Upper lobe of left lung (tissue), 6 donors: ENCODE measurements at regions not wholly inside any gene's neighbourhood (a gene's known extent, or its start where the extent isn't known, plus 50 kb on each side); places are given as distances from the start of the nearest gene placed in this dataset.

Experiments used
- ATAC-seq, 2 donors: fragments of 200-7000 bp; cut with Tn5 transposase; one replicate each; pipeline ENCODE4 v1.9.1; 2022; ENCODE audit warnings: mild to moderate bottlenecking in 2 of 2, moderate library complexity in 2 of 2; ENCODE audit not compliant: low FRiP score in 2 of 2
- DNase-seq, 2 donors: peaks; one replicate each; pipeline ENCODE4 v3.0.0-alpha.2; 2019 to 2020
- H3K27ac ChIP-seq, 4 donors: fragments of 200-600 bp; sonication (generic); one replicate each; pipeline ENCODE4 v1.5.1; 2016 to 2019
- H3K27me3 ChIP-seq, 4 donors: fragments of 200-600 bp; sonication (generic); one replicate each; pipeline ENCODE4 v1.5.1; 2017 to 2019
- H3K36me3 ChIP-seq, 4 donors: fragments of 200-600 bp; sonication (generic); one replicate each; pipeline ENCODE4 v1.5.1; 2016 to 2019
- H3K4me1 ChIP-seq, 4 donors: fragments of 200-600 bp; sonication (generic); one replicate each; pipeline ENCODE4 v1.5.1; 2018 to 2019
- H3K4me3 ChIP-seq, 4 donors: fragments of 200-600 bp; sonication (generic); one replicate each; pipeline ENCODE4 v1.5.1; 2017 to 2019; ENCODE audit warnings: mild to moderate bottlenecking in 2 of 4, moderate library complexity in 1 of 4
- H3K9me3 ChIP-seq, 4 donors: fragments of 200-600 bp; sonication (generic); one replicate each; pipeline ENCODE4 v1.5.1; 2018 to 2019
- EP300 ChIP-seq, 4 donors: sonication (generic); formaldehyde crosslinking; IDR thresholded peaks; one replicate each; pipeline ENCODE4 v1.5.1; 2017; ENCODE audit warnings: antibody characterized with exemption in 4 of 4, control low read depth in 2 of 4
- POLR2A ChIP-seq, 4 donors: fragments of 450-650 bp; IDR thresholded peaks; one replicate each; pipeline ENCODE4 v1.5.1; 2016 to 2017; ENCODE audit warnings: antibody characterized with exemption in 4 of 4, mild to moderate bottlenecking in 2 of 4
- POLR2AphosphoS5 ChIP-seq, 2 donors: sonication (generic); formaldehyde crosslinking; IDR thresholded peaks; one replicate each; pipeline ENCODE4 v1.5.1; 2017; ENCODE audit warnings: antibody characterized with exemption in 2 of 2
- WGBS, 2 donors: methylation state at CpG; one replicate each; pipeline ENCODE4 v1.1.5; 2017 to 2018; 5-methylcytosine and 5-hydroxymethylcytosine counted together
- TF ChIP-seq, protein P1 (sequence below), 6 experiments: fragments of 450-650 bp in 4 of 6; fragments of 200-600 bp in 2 of 6; sonication (generic) in 2 of 6; IDR thresholded peaks; one replicate each; pipeline ENCODE4 v1.5.1; 2016 to 2019; ENCODE audit warnings: antibody characterized with exemption in 6 of 6
- donor health status: DM: no; HTN: no; CAD: no; lungs with moderate emphysema.
- donor health status: DM: no; HTN: yes; CAD: no; lungs with severe emphysema.

DNA sequence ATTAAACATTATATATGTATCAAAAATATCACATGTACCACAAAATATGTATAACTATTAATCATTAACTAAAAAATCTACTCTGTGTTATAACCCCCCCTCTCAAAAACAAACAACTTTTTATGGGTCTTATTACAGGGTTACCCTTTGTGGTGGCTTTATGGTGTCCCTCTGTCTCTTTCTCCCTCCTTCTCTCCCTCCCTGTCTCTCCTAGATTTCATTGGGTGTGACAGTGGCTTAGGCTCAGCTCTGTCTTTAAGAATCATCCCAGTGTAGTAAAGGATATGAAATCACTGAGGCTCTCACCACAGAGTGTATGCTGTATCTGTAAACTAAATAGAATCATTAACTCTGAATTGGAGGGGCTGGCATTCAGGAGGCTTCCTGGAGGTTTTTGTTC, 93.7 kb downstream of the TDRD15 start:
- ATAC-seq (no peak), DNase-seq (no peak)
- Histone ChIP-seq H3K27ac (no peak overlapping the region), H3K4me3 (no peak overlapping the region), H3K4me1 (peaks cover 0 to 6% (median 0%) of the 10 kb centered on the region in 4 donors), H3K9me3 (no peaks in the 10 kb centered on the region), H3K27me3 (no peaks in the 10 kb centered on the region), H3K36me3 (no peaks in the 10 kb centered on the region)
- TF ChIP-seq, protein P1, sequence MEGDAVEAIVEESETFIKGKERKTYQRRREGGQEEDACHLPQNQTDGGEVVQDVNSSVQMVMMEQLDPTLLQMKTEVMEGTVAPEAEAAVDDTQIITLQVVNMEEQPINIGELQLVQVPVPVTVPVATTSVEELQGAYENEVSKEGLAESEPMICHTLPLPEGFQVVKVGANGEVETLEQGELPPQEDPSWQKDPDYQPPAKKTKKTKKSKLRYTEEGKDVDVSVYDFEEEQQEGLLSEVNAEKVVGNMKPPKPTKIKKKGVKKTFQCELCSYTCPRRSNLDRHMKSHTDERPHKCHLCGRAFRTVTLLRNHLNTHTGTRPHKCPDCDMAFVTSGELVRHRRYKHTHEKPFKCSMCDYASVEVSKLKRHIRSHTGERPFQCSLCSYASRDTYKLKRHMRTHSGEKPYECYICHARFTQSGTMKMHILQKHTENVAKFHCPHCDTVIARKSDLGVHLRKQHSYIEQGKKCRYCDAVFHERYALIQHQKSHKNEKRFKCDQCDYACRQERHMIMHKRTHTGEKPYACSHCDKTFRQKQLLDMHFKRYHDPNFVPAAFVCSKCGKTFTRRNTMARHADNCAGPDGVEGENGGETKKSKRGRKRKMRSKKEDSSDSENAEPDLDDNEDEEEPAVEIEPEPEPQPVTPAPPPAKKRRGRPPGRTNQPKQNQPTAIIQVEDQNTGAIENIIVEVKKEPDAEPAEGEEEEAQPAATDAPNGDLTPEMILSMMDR (IDR thresholded peaks at IDR 0.05), result no peak
- TF ChIP-seq EP300 (IDR thresholded peaks at IDR 0.05) (no peak), POLR2A (IDR thresholded peaks at IDR 0.05) (no peak), POLR2AphosphoS5 (IDR thresholded peaks at IDR 0.05) (no peak)

DNA sequence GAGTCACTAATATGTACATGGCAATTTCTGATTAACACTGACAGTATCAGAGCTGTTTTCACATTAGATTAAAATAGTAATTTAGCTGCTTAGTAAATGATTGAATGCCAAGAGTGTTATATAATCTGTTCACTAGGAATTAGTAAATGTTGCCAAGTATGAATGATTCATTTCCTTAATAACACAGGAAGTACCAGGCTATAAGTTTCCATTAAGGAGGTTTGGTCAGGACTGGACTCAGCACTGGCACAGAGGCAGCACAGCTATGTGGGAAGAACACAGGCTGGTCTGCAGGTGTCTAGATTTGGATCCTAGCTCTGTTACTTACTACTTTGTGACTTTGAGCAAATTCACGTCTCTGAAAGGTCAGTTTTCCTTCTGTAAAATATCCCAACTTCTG, 97.2 kb downstream of the TDRD15 start:
- Histone ChIP-seq H3K36me3 (no peaks in the 10 kb centered on the region), H3K4me3 (no peak overlapping the region), H3K9me3 (no peaks in the 10 kb centered on the region), H3K27me3 (no peaks in the 10 kb centered on the region), H3K27ac (no peak overlapping the region), H3K4me1 (peaks cover 0 to 6% (median 0%) of the 10 kb centered on the region in 4 donors)
- TF ChIP-seq POLR2AphosphoS5 (IDR thresholded peaks at IDR 0.05), result no peak
- TF ChIP-seq, protein P1 (IDR thresholded peaks at IDR 0.05), result no peak
- no peak for TF ChIP-seq EP300 (IDR thresholded peaks at IDR 0.05)
- whole genome bisulfite sequencing, 2 donors, result 50 to 52% methylated on average over 1 of the region's 1 CpG
- ATAC-seq, result peak in 1 of 2 donors; percentile 42
- no peak for DNase-seq

DNA sequence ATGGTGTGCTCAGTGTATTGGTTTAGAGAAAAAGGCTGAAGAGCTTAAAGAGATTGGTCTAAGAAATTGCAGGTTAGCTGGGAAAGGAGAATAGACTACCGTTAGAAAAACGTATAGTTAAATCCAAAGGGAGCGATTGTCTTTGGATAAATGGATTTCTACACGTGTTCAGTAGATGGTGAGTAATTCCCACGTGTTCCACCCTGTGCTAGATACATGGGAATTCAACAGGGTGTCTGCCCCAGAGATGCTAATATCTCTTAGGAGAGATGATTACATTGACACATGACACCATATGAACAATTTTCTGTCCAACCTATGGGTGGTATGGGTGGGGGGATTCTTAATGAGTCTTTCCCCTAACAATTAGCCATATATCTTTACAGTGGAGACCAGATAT, 99.8 kb downstream of the TDRD15 start:
- H3K4me3 ChIP-seq, result no peak overlapping the region
- no peak for DNase-seq
- H3K4me1 ChIP-seq, result peaks cover 0 to 6% (median 0%) of the 10 kb centered on the region in 4 donors
- H3K27ac ChIP-seq, result no peak overlapping the region
- H3K27me3 ChIP-seq, result no peaks in the 10 kb centered on the region
- TF ChIP-seq EP300 (IDR thresholded peaks at IDR 0.05) (no peak), POLR2AphosphoS5 (IDR thresholded peaks at IDR 0.05) (no peak), POLR2A (IDR thresholded peaks at IDR 0.05) (no peak)
- TF ChIP-seq, protein P1 (IDR thresholded peaks at IDR 0.05), result no peak
- H3K9me3 ChIP-seq, result no peaks in the 10 kb centered on the region
- no peaks in the 10 kb centered on the region for H3K36me3 ChIP-seq
- no peak for ATAC-seq
- WGBS, 2 donors, result 83% methylated on average over 5 of the region's 5 CpGs

DNA sequence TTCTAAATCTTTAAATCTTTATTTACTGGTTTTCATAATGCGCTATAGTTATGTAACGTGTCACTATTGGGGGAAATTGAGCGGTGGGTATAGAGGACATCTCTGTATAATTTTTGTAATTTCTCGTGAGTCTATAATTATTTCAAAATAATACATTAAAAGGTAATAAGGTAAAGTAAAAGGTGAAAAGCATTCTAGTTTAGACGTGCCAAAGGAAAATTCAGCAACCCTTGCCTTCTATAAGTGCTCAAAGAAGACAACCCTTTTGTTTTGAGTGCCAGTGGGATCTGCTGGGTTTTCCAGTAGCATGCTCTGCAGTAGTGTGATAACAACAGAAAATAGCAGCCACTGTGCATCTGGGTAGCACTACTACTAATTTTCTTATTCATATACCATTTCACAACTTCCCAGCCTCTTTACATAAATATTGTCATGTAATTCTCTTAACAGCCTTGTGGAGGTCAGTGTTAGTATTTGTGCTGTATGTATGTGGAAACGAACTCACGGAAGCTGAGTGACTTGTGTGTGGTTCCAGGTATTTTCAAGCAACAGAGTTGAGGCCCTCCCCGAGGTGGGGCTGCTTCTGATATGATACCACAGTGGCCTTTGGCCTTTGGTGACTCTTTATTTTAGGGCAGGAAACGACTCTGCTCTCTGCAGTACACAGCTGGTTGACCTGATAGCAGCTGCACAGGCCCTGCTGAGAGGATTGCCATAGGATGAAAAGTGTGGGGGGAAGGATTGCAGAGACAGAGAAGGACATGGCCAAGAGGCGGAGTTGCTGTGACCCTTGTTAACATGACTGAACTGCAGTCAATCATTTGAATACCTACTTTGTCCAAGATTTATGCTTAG, 104.5 kb downstream of the TDRD15 start:
- 71 to 77% methylated on average over 10 of the region's 10 CpGs for WGBS, 2 donors
- DNase-seq (no peak), ATAC-seq (no peak)
- no peaks in the 10 kb centered on the region for H3K27me3 ChIP-seq
- H3K27ac ChIP-seq, result no peak overlapping the region
- H3K4me3 ChIP-seq, result no peak overlapping the region
- H3K36me3 ChIP-seq, result no peaks in the 10 kb centered on the region
- TF ChIP-seq POLR2AphosphoS5 (IDR thresholded peaks at IDR 0.05) (no peak), POLR2A (IDR thresholded peaks at IDR 0.05) (no peak), EP300 (IDR thresholded peaks at IDR 0.05) (no peak)
- TF ChIP-seq, protein P1 (IDR thresholded peaks at IDR 0.05), result no peak
- H3K4me1 ChIP-seq, result no peaks in the 10 kb centered on the region
- H3K9me3 ChIP-seq, result no peaks in the 10 kb centered on the region

DNA sequence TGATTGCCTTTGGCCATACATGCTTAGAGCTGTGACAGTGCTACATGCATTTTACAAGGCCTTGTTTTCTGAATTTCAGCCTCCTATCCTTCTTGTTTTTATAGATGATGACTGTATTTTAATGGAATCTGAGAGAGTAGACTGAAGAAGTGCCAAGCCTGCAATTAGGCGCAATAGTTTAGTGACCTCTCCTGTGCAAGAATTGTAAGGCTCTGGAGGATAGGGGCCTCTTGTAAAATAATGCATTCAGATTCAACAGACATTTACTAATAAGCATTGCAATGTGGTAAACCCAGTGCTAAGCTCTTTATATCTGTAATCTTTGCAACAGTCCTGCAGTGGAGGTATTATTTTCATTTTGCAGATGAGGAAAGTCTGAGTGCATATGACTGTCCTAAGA, 105.5 kb downstream of the TDRD15 start:
- Histone ChIP-seq H3K4me3 (no peak overlapping the region), H3K4me1 (no peaks in the 10 kb centered on the region), H3K9me3 (no peaks in the 10 kb centered on the region), H3K27ac (no peak overlapping the region), H3K27me3 (no peaks in the 10 kb centered on the region), H3K36me3 (no peaks in the 10 kb centered on the region)
- DNase-seq (no peak), ATAC-seq (peak in 1 of 2 donors; percentile 10)
- 72 to 100% methylated on average over 1 of the region's 1 CpG for WGBS, 2 donors
- TF ChIP-seq, protein P1 (IDR thresholded peaks at IDR 0.05), result no peak
- TF ChIP-seq POLR2A (IDR thresholded peaks at IDR 0.05) (no peak), EP300 (IDR thresholded peaks at IDR 0.05) (no peak), POLR2AphosphoS5 (IDR thresholded peaks at IDR 0.05) (no peak)
